HG02884 (cell line): ENCODE measurements at regions not wholly inside any gene's neighbourhood (a gene's known extent, or its start where the extent isn't known, plus 50 kb on each side); places are given as distances from the start of the nearest gene placed in this dataset.
"Not testable (repeated sequence)": the region's sequence is repeated elsewhere in the genome, so short reads cannot be mapped to it uniquely, and the experiment has no call there.

ENCODE experiments used
- ATAC-seq: cut with Tn5 transposase; IDR thresholded peaks from one replicate; pipeline ENCODE4 v1.9.1; 2021; ENCODE audit warnings: mild to moderate bottlenecking, moderate library complexity; ENCODE audit not compliant: unreplicated experiment

GRCh38 chr5:7202846-7203245, 193.1 kb upstream of the ADCY2 start:
- ATAC-seq = no peak

- no peak for ATAC-seq
Observed at GRCh38 chr5:7207979-7208378, 188.0 kb upstream of the ADCY2 start.

GRCh38 chr5:7208938-7209337, 187.0 kb upstream of the ADCY2 start:
- ATAC-seq = no peak

GRCh38 chr5:7209658-7210057, 186.3 kb upstream of the ADCY2 start:
- ATAC-seq = no peak

- ATAC-seq = no peak
Observed at GRCh38 chr5:7210549-7210948, 185.4 kb upstream of the ADCY2 start.

GRCh38 chr5:7213525-7213924, 182.4 kb upstream of the ADCY2 start:
- no peak for ATAC-seq

GRCh38 chr5:7214906-7215416, 181.0 kb upstream of the ADCY2 start:
- no peak for ATAC-seq

- no peak for ATAC-seq
Observed at GRCh38 chr5:7218141-7218540, 177.8 kb upstream of the ADCY2 start.

GRCh38 chr5:7220156-7220555, 175.8 kb upstream of the ADCY2 start:
- no peak for ATAC-seq

GRCh38 chr5:7221041-7221440, 174.9 kb upstream of the ADCY2 start:
- no peak for ATAC-seq

- no peak for ATAC-seq
Observed at GRCh38 chr5:7225826-7226225, 170.1 kb upstream of the ADCY2 start.

- no peak for ATAC-seq
Observed at GRCh38 chr5:7242118-7242710, 153.7 kb upstream of the ADCY2 start.

GRCh38 chr5:7244208-7244607, 151.7 kb upstream of the ADCY2 start:
- no peak for ATAC-seq

- no peak for ATAC-seq
Observed at GRCh38 chr5:7245121-7245651, 150.8 kb upstream of the ADCY2 start.

GRCh38 chr5:7246287-7246686, 149.7 kb upstream of the ADCY2 start:
- ATAC-seq = no peak

GRCh38 chr5:7250004-7250403, 145.9 kb upstream of the ADCY2 start:
- ATAC-seq = no peak

- no peak for ATAC-seq
Observed at GRCh38 chr5:7250611-7251010, 145.3 kb upstream of the ADCY2 start.

- ATAC-seq = no peak
Observed at GRCh38 chr5:7251132-7251531, 144.8 kb upstream of the ADCY2 start.

GRCh38 chr5:7261049-7261448, 134.9 kb upstream of the ADCY2 start:
- ATAC-seq = no peak

- ATAC-seq = no peak
Observed at GRCh38 chr5:7261900-7262299, 134.0 kb upstream of the ADCY2 start.

GRCh38 chr5:7263398-7264015, 132.4 kb upstream of the ADCY2 start:
- ATAC-seq = not testable (repeated sequence)

- ATAC-seq = not testable (repeated sequence)
Observed at GRCh38 chr5:7265776-7266175, 130.2 kb upstream of the ADCY2 start.
